Keratinocyte (primary cell): ENCODE measurements at regions not wholly inside any gene's neighbourhood (a gene's known extent, or its start where the extent isn't known, plus 50 kb on each side); places are given as distances from the start of the nearest gene placed in this dataset.

Source experiments
- DNase-seq: peaks from one replicate; pipeline ENCODE4 v3.0.0-alpha.2; 2011; ENCODE audit warnings: low read depth, missing footprints, low spot score
- FAIRE-seq: peaks from 2 replicates; lab custom pipeline; 2011; peaks lifted over from hg19 to GRCh38; lab: Jason Lieb, UNC
- H2AFZ ChIP-seq: 2 replicates; pipeline ENCODE4 v1.6.0; 2012; ENCODE audit warnings: low read length, control low read depth, inconsistent platforms; ENCODE audit not compliant: control insufficient read depth
- H3K27ac ChIP-seq: 2 replicates; pipeline ENCODE4 v1.5.1; 2011; ENCODE audit warnings: low read length; ENCODE audit not compliant: control insufficient read depth, insufficient read depth
- H3K27me3 ChIP-seq: 3 replicates; pipeline ENCODE4 v1.6.0; 2011; ENCODE audit warnings: low read length; ENCODE audit not compliant: control insufficient read depth, insufficient read depth; ENCODE audit errors: extremely low read depth
- H3K36me3 ChIP-seq, 2 experiments: 2 replicates in 1 of 2; 3 replicates in 1 of 2; pipeline ENCODE4 v1.5.1; 2011; ENCODE audit warnings: low read length in 2 of 2, mild to moderate bottlenecking in 1 of 2; ENCODE audit not compliant: control insufficient read depth in 2 of 2, insufficient read depth in 2 of 2; ENCODE audit errors: extremely low read depth in 1 of 2
- H3K4me1 ChIP-seq: 3 replicates; pipeline ENCODE4 v1.5.1; 2011; ENCODE audit warnings: low read length; ENCODE audit not compliant: control insufficient read depth, insufficient read depth; ENCODE audit errors: extremely low read depth
- H3K4me2 ChIP-seq: 3 replicates; pipeline ENCODE4 v1.6.0; 2011; ENCODE audit warnings: low read depth, low read length; ENCODE audit not compliant: control insufficient read depth, insufficient read depth; ENCODE audit errors: extremely low read depth
- H3K4me3 ChIP-seq, 3 experiments: fragments of 200-600 bp in 1 of 3; sonication (generic) in 1 of 3; 2 replicates in 2 of 3; 3 replicates in 1 of 3; pipeline ENCODE4 v1.5.1; 2011 to 2016; ENCODE audit warnings: low read length in 3 of 3, mild to moderate bottlenecking in 3 of 3, control low read depth in 2 of 3, inconsistent platforms in 1 of 3, low read depth in 1 of 3, mixed read lengths in 1 of 3, mixed run types in 1 of 3, moderate library complexity in 1 of 3; ENCODE audit not compliant: control insufficient read depth in 2 of 3, insufficient read depth in 2 of 3; ENCODE audit errors: extremely low read depth in 1 of 3
- H3K79me2 ChIP-seq: 2 replicates; pipeline ENCODE4 v1.6.0; 2012; ENCODE audit warnings: low read length; ENCODE audit not compliant: control insufficient read depth, insufficient read depth
- H3K9ac ChIP-seq: 3 replicates; pipeline ENCODE4 v1.6.0; 2011; ENCODE audit warnings: low read length; ENCODE audit not compliant: control insufficient read depth, insufficient read depth; ENCODE audit errors: extremely low read depth
- H3K9me1 ChIP-seq: 3 replicates; pipeline ENCODE4 v1.6.0; 2011; ENCODE audit warnings: low read length; ENCODE audit not compliant: control insufficient read depth, insufficient read depth; ENCODE audit errors: extremely low read depth
- H3K9me3 ChIP-seq: 2 replicates; pipeline ENCODE4 v1.5.1; 2012; ENCODE audit warnings: low read depth, low read length; ENCODE audit not compliant: control insufficient read depth
- H4K20me1 ChIP-seq: 3 replicates; pipeline ENCODE4 v1.6.0; 2011; ENCODE audit warnings: low read length; ENCODE audit not compliant: control insufficient read depth, insufficient read depth; ENCODE audit errors: extremely low read depth
- EZH2 ChIP-seq: IDR thresholded peaks from one replicate; pipeline ENCODE4 v1.6.1; 2012; ENCODE audit warnings: inconsistent platforms, mild to moderate bottlenecking, low read length, moderate library complexity
- dilution Hi-C: fragments of 300-500 bp; cut with MboI; formaldehyde crosslinking; loops from one replicate; pipeline ENCODE4 v1.7.0; 2020; ENCODE audit warnings: low sequenced_read_pairs; ENCODE audit not compliant: extremely low pct_ligation_motif_present
- TF ChIP-seq, protein P1 (sequence below), 3 experiments: IDR thresholded peaks in 1 of 3; conservative IDR thresholded peaks in 1 of 3; optimal IDR thresholded peaks in 1 of 3; 2 replicates in 2 of 3; 3 replicates in 1 of 3; pipeline versions ENCODE3 to v1.5.1; 2011; ENCODE audit warnings: low read length in 3 of 3, mild to moderate bottlenecking in 3 of 3, moderate library complexity in 2 of 3, control low read depth in 1 of 3, inconsistent platforms in 1 of 3; ENCODE audit not compliant: insufficient read depth in 2 of 3; ENCODE audit errors: extremely low read depth in 1 of 3

DNA sequence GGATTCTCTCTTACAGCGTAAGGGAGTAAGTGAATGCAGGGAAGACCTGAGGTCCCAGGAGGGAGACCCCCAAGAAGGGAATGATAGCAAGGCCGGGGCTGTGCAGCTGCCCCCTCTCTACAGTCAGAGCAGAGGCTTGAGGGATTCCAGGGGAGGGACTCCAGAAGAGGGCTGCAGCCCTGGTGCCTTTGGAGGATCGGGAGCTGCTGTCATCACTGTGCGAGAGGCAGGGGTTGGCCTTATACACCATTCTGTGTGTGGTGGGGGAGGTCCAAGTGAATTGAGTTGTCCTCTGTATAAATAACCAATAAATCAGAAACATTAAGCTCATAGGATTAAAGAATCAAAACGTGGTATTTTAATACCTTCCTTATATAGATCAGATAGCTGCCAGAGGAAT, 114.9 kb downstream of the GLI2 start:
- no peak for TF ChIP-seq EZH2
- TF ChIP-seq, protein P1, sequence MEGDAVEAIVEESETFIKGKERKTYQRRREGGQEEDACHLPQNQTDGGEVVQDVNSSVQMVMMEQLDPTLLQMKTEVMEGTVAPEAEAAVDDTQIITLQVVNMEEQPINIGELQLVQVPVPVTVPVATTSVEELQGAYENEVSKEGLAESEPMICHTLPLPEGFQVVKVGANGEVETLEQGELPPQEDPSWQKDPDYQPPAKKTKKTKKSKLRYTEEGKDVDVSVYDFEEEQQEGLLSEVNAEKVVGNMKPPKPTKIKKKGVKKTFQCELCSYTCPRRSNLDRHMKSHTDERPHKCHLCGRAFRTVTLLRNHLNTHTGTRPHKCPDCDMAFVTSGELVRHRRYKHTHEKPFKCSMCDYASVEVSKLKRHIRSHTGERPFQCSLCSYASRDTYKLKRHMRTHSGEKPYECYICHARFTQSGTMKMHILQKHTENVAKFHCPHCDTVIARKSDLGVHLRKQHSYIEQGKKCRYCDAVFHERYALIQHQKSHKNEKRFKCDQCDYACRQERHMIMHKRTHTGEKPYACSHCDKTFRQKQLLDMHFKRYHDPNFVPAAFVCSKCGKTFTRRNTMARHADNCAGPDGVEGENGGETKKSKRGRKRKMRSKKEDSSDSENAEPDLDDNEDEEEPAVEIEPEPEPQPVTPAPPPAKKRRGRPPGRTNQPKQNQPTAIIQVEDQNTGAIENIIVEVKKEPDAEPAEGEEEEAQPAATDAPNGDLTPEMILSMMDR (optimal IDR thresholded peaks at IDR 0.05 in 1 of 3, IDR thresholded peaks at IDR 0.05 in 1 of 3, conservative IDR thresholded peaks at IDR 0.05 in 1 of 3; ENCODE audit: extremely low read depth in 1 of 3, insufficient read depth in 2 of 3, low read length in 3 of 3): no peak
- H2AFZ ChIP-seq: no peak overlapping the region
- peaks cover 5% of the 10 kb centered on the region for H3K4me1 ChIP-seq
- dilution Hi-C loops: no loop called here
- no peak for DNase-seq
- H3K9ac ChIP-seq: no peak overlapping the region
- FAIRE-seq: no peak
- no peak overlapping the region for H3K27ac ChIP-seq
- no peak overlapping the region for H3K4me3 ChIP-seq
- H3K27me3 ChIP-seq: no peaks in the 10 kb centered on the region
- no peaks in the 10 kb centered on the region for H3K36me3 ChIP-seq
- no peaks in the 10 kb centered on the region for H3K79me2 ChIP-seq
- no peaks in the 10 kb centered on the region for H3K9me1 ChIP-seq
- H3K9me3 ChIP-seq: no peaks in the 10 kb centered on the region
- no peaks in the 10 kb centered on the region for H4K20me1 ChIP-seq
- H3K4me2 ChIP-seq: no peak overlapping the region

DNA sequence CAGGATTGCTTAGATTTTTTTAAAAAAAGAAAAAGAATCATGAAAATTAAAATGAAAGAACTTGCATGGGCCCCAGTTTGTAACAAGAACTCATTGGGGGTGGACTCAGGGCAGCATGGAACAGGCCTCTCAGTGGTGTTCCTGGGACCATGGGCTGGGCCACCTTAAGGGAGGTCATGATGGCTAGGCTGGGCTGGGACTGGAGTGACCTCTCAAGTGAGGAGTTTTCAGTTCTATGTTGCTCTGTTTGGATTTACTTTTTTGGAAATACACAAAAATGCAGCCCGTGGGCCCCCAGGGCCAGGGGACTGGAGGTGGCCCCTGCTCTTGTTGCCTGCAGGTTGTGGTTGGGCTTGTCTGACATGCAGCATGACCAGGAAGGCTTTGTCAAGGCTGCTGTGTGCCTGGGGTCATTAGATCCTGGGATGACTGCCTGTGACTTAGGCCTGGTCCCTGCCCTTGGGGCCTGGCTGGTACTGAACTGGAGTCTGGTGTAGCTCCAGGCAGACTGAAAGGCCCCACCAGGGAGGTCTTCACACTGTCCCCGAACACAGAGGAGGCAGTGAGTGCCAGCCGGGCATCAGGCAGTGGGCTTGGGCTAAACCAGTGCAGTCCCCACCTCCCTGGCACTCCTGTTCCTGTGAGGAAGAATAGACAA, 115.6 kb downstream of the GLI2 start:
- Histone ChIP-seq H3K9me1 (no peaks in the 10 kb centered on the region), H3K27me3 (no peaks in the 10 kb centered on the region), H3K79me2 (no peaks in the 10 kb centered on the region), H3K36me3 (no peaks in the 10 kb centered on the region), H2AFZ (no peak overlapping the region), H3K4me3 (no peak overlapping the region), H3K4me2 (no peak overlapping the region), H3K9me3 (no peaks in the 10 kb centered on the region), H4K20me1 (no peaks in the 10 kb centered on the region), H3K4me1 (peaks cover 5% of the 10 kb centered on the region), H3K27ac (no peak overlapping the region), H3K9ac (no peak overlapping the region)
- TF ChIP-seq EZH2: no peak
- TF ChIP-seq, protein P1 (optimal IDR thresholded peaks at IDR 0.05 in 1 of 3, IDR thresholded peaks at IDR 0.05 in 1 of 3, conservative IDR thresholded peaks at IDR 0.05 in 1 of 3; ENCODE audit: extremely low read depth in 1 of 3, insufficient read depth in 2 of 3, low read length in 3 of 3): no peak
- no peak for DNase-seq
- dilution Hi-C loops: no loop called here
- no peak for FAIRE-seq
